Gastrocnemius medialis (tissue), 4 donors: ENCODE measurements at regions not wholly inside any gene's neighbourhood (a gene's known extent, or its start where the extent isn't known, plus 50 kb on each side); places are given as distances from the start of the nearest gene placed in this dataset.

ENCODE experiments used
- ATAC-seq, 2 donors: fragments of 150-250 bp; one replicate each; pipeline ENCODE4 v1.9.1; 2016
- DNase-seq, 2 donors: peaks; one replicate each; pipeline ENCODE4 v3.0.0-alpha.2; 2019
- H3K27ac ChIP-seq, 4 donors: fragments of 200-600 bp; sonication (generic); 1 replicate in 1 of 4; 2 replicates in 3 of 4; pipeline ENCODE4 v1.5.1; 2016 to 2018; ENCODE audit warnings: mild to moderate bottlenecking in 2 of 4, moderate library complexity in 1 of 4
- H3K27me3 ChIP-seq, 3 donors: fragments of 200-600 bp; sonication (generic) in 2 of 3; 1 replicate in 1 of 3; 2 replicates in 2 of 3; pipeline versions ENCODE4 v1.5.1 to v1.6.0; 2016 to 2019; ENCODE audit warnings: mild to moderate bottlenecking in 1 of 3, moderate library complexity in 1 of 3
- H3K36me3 ChIP-seq, 2 donors: fragments of 200-600 bp; sonication (generic) in 1 of 2; one replicate each; pipeline ENCODE4 v1.5.1; 2017 to 2018
- H3K4me1 ChIP-seq, 2 donors: fragments of 200-600 bp; sonication (generic) in 1 of 2; one replicate each; pipeline ENCODE4 v1.5.1; 2016 to 2017; ENCODE audit warnings: mild to moderate bottlenecking in 2 of 2
- H3K4me3 ChIP-seq, 4 donors: fragments of 200-600 bp; sonication (generic) in 3 of 4; 1 replicate in 1 of 4; 2 replicates in 3 of 4; pipeline ENCODE4 v1.5.1; 2016 to 2019; ENCODE audit warnings: mild to moderate bottlenecking in 2 of 4
- H3K9me3 ChIP-seq, 3 donors: fragments of 200-600 bp; sonication (generic) in 2 of 3; 1 replicate in 1 of 3; 2 replicates in 2 of 3; pipeline ENCODE4 v1.5.1; 2016 to 2019
- CTCF ChIP-seq, 5 experiments: fragments of 450-650 bp in 3 of 5; fragments of 200-600 bp in 2 of 5; sonication (generic) in 2 of 5; IDR thresholded peaks in 4 of 5; conservative IDR thresholded peaks in 1 of 5; 1 replicate in 4 of 5; 2 replicates in 1 of 5; pipeline ENCODE4 v1.5.1; 2016 to 2019; ENCODE audit warnings: antibody characterized with exemption in 5 of 5, mild to moderate bottlenecking in 3 of 5, moderate library complexity in 3 of 5
- POLR2A ChIP-seq, 2 donors: fragments of 450-650 bp; IDR thresholded peaks; one replicate each; pipeline ENCODE4 v1.6.1; 2017; ENCODE audit warnings: antibody characterized with exemption in 2 of 2, mild to moderate bottlenecking in 2 of 2, moderate library complexity in 2 of 2
- in situ Hi-C, 4 donors: fragments of 200-750 bp; cut with MboI; loops; one replicate each; pipeline versions ENCODE4 v1.15.0 to v1.8.0; 2017; ENCODE audit warnings: low sequenced_read_pairs in 4 of 4
- intact Hi-C: fragments of 100-400 bp; cut with DNase I; formaldehyde crosslinking; loops from one replicate; pipeline ENCODE4 v1.15.1; 2023; ENCODE audit warnings: low total_unique reads

- TF ChIP-seq POLR2A (IDR thresholded peaks at IDR 0.05) (no peak), CTCF (IDR thresholded peaks at IDR 0.05 in 4 of 5, conservative IDR thresholded peaks at IDR 0.05 in 1 of 5) (no peak)
- Histone ChIP-seq H3K27me3 (no peaks in the 10 kb centered on the region), H3K27ac (no peak overlapping the region), H3K36me3 (no peaks in the 10 kb centered on the region), H3K4me3 (peak overlapping the region in 1 of 4 donors; percentile 14), H3K9me3 (no peaks in the 10 kb centered on the region), H3K4me1 (peaks cover 6 to 15% of the 10 kb centered on the region in 2 donors)
- intact Hi-C loops (no loop called here), in situ Hi-C loops (loop anchor here in 1 of 4 donors (25.0 kb wide), 1 partner anchor 97 kb away; no protein-coding TSS in a partner anchor)
- no peak for ATAC-seq
- DNase-seq: no peak
These were observed 88.0 kb downstream of the TMEM100 start for GRCh38 chr17:55634702-55635101.

GRCh38 chr17:55632893-55633292 lies 89.8 kb downstream of the TMEM100 start:
- no peaks in the 10 kb centered on the region for H3K27me3 ChIP-seq

DNA sequence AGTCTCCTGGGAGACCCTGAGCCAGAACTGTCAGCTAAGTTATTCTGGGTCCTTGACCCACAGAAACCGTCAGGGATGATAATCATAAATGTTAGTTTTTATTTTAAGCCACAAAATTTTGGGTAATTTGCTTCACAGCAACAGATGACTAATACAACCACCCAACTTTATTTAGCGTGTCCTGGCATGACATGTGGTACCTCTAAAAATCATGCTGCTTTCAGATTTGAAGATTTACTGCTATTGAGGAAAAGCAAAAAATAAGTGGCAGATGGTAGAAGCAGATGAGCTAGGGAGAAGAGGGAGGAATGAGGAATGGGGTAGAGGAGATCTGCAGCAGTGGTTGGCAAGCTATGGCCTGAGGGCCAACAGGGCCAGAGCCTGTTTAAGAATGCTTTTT lies 90.4 kb downstream of the TMEM100 start:
- ATAC-seq: no peak

More at GRCh38 chr17:55632893-55633292, 89.8 kb downstream of the TMEM100 start:
- intact Hi-C loops: no loop called here
- Histone ChIP-seq H3K4me3 (no peak overlapping the region), H3K27ac (no peak overlapping the region), H3K4me1 (peaks cover 6 to 15% of the 10 kb centered on the region in 2 donors), H3K36me3 (no peaks in the 10 kb centered on the region), H3K9me3 (no peaks in the 10 kb centered on the region)
- no peak for ATAC-seq
- DNase-seq: no peak
- TF ChIP-seq POLR2A (IDR thresholded peaks at IDR 0.05) (no peak), CTCF (IDR thresholded peaks at IDR 0.05 in 4 of 5, conservative IDR thresholded peaks at IDR 0.05 in 1 of 5) (no peak)
- in situ Hi-C loops: loop anchor here in 1 of 4 donors (25.0 kb wide), 1 partner anchor 96 kb away; no protein-coding TSS in a partner anchor

GRCh38 chr17:55629995-55630394 lies 92.7 kb downstream of the TMEM100 start:
- Histone ChIP-seq H3K27ac (no peak overlapping the region), H3K27me3 (no peaks in the 10 kb centered on the region), H3K36me3 (no peaks in the 10 kb centered on the region), H3K9me3 (no peaks in the 10 kb centered on the region), H3K4me3 (no peak overlapping the region), H3K4me1 (peaks cover 0 to 4% of the 10 kb centered on the region in 2 donors)
- TF ChIP-seq POLR2A (IDR thresholded peaks at IDR 0.05) (no peak), CTCF (IDR thresholded peaks at IDR 0.05 in 4 of 5, conservative IDR thresholded peaks at IDR 0.05 in 1 of 5) (no peak)
- no peak for ATAC-seq
- intact Hi-C loops (no loop called here), in situ Hi-C loops (loop anchor here in 1 of 4 donors (25.0 kb wide), 1 partner anchor 93 kb away; no protein-coding TSS in a partner anchor)
- DNase-seq: no peak

More for the DNA sequence above, 90.4 kb downstream of the TMEM100 start:
- in situ Hi-C loops (loop anchor here in 1 of 4 donors (25.0 kb wide), 1 partner anchor 95 kb away; no protein-coding TSS in a partner anchor), intact Hi-C loops (no loop called here)
- TF ChIP-seq POLR2A (IDR thresholded peaks at IDR 0.05) (no peak), CTCF (IDR thresholded peaks at IDR 0.05 in 4 of 5, conservative IDR thresholded peaks at IDR 0.05 in 1 of 5) (no peak)
- no peak overlapping the region for H3K4me3 ChIP-seq
- no peaks in the 10 kb centered on the region for H3K36me3 ChIP-seq
- H3K4me1 ChIP-seq: peaks cover 6 to 15% of the 10 kb centered on the region in 2 donors
- no peak for DNase-seq
- H3K27me3 ChIP-seq: no peaks in the 10 kb centered on the region
- no peaks in the 10 kb centered on the region for H3K9me3 ChIP-seq
- H3K27ac ChIP-seq: no peak overlapping the region

GRCh38 chr17:55625521-55625920 lies 97.1 kb downstream of the TMEM100 start:
- H3K4me1 ChIP-seq: no peaks in the 10 kb centered on the region
- no peak for TF ChIP-seq CTCF (IDR thresholded peaks at IDR 0.05 in 4 of 5, conservative IDR thresholded peaks at IDR 0.05 in 1 of 5)
- no peak for TF ChIP-seq POLR2A (IDR thresholded peaks at IDR 0.05)
- in situ Hi-C loops: loop anchor here in 1 of 4 donors (25.0 kb wide), 1 partner anchor 88 kb away; no protein-coding TSS in a partner anchor
- H3K27ac ChIP-seq: no peak overlapping the region
- H3K9me3 ChIP-seq: no peaks in the 10 kb centered on the region
- H3K4me3 ChIP-seq: no peak overlapping the region
- DNase-seq (no peak), ATAC-seq (no peak)
- no peaks in the 10 kb centered on the region for H3K27me3 ChIP-seq
- intact Hi-C loops: no loop called here
- no peaks in the 10 kb centered on the region for H3K36me3 ChIP-seq
